Left ventricle myocardium inferior (tissue), 1 donor: ENCODE measurements at regions not wholly inside any gene's neighbourhood (a gene's known extent, or its start where the extent isn't known, plus 50 kb on each side); places are given as distances from the start of the nearest gene placed in this dataset.

Experiments
- DNase-seq: peaks from one replicate; pipeline ENCODE4 v3.0.0-alpha.2; 2020
- H3K27ac ChIP-seq: fragments of 200-600 bp; replicated peaks from 2 replicates; pipeline ENCODE4 v1.8.0; 2021
- H3K27me3 ChIP-seq: fragments of 200-600 bp; 2 replicates; pipeline ENCODE4 v1.8.0; 2021; ENCODE audit warnings: low read depth
- H3K36me3 ChIP-seq: fragments of 200-600 bp; 2 replicates; pipeline ENCODE4 v1.8.0; 2021
- H3K4me1 ChIP-seq: fragments of 200-600 bp; 2 replicates; pipeline ENCODE4 v1.8.0; 2021
- H3K4me3 ChIP-seq: fragments of 200-600 bp; 2 replicates; pipeline ENCODE4 v1.8.0; 2021; ENCODE audit warnings: mild to moderate bottlenecking, moderate library complexity
- H3K9me3 ChIP-seq: fragments of 200-600 bp; replicated peaks from 2 replicates; pipeline ENCODE4 v1.8.0; 2021
- intact Hi-C: fragments of 100-400 bp; cut with micrococcal nuclease; formaldehyde crosslinking; loops from one replicate; pipeline ENCODE4 v1.11.0; 2022
- TF ChIP-seq, protein P1 (sequence below): fragments of 200-600 bp; IDR thresholded peaks from 2 replicates; pipeline ENCODE4 v1.8.0; 2021; ENCODE audit warnings: antibody characterized with exemption, mild to moderate bottlenecking, borderline replicate concordance
- donor health status: DM: no; HTN: yes; CAD: no; lungs with severe emphysema.

DNA sequence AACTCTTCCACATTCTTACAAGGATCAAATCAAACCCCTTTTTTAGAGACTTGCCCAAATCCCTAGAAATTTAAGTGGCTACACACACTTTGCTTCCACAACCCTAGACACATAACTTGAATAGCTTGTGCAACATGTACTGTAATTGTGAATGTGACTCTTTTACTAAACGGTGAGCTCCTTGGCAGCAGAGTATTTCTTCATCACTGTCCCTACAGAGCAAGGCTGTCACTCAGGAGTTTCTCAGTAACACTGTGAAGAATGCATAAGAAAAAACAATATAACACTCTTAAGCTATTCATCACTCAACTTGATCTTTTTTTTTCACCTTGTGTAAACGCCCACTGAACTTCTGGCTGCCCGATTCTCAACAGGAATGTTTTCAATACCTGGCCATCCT, 53.8 kb upstream of the ADAMTS18 start:
- H3K27me3 ChIP-seq, result no peaks in the 10 kb centered on the region
- TF ChIP-seq, protein P1, sequence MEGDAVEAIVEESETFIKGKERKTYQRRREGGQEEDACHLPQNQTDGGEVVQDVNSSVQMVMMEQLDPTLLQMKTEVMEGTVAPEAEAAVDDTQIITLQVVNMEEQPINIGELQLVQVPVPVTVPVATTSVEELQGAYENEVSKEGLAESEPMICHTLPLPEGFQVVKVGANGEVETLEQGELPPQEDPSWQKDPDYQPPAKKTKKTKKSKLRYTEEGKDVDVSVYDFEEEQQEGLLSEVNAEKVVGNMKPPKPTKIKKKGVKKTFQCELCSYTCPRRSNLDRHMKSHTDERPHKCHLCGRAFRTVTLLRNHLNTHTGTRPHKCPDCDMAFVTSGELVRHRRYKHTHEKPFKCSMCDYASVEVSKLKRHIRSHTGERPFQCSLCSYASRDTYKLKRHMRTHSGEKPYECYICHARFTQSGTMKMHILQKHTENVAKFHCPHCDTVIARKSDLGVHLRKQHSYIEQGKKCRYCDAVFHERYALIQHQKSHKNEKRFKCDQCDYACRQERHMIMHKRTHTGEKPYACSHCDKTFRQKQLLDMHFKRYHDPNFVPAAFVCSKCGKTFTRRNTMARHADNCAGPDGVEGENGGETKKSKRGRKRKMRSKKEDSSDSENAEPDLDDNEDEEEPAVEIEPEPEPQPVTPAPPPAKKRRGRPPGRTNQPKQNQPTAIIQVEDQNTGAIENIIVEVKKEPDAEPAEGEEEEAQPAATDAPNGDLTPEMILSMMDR, result no peak
- peaks cover 12% of the 10 kb centered on the region for H3K9me3 ChIP-seq
- no peaks in the 10 kb centered on the region for H3K4me1 ChIP-seq
- H3K36me3 ChIP-seq, result no peaks in the 10 kb centered on the region
- intact Hi-C loops, result loop anchor here (10.0 kb wide), 1 partner anchor 54 kb away; the partner anchor contains the start of gene ADAMTS18
- no peak overlapping the region for H3K27ac ChIP-seq
- no peak overlapping the region for H3K4me3 ChIP-seq
- DNase-seq, result no peak

- H3K36me3 ChIP-seq, result no peaks in the 10 kb centered on the region
- H3K4me3 ChIP-seq, result no peak overlapping the region
- no peak overlapping the region for H3K27ac ChIP-seq
- peaks cover 4% of the 10 kb centered on the region for H3K27me3 ChIP-seq
- H3K9me3 ChIP-seq, result peaks cover 12% of the 10 kb centered on the region
- TF ChIP-seq, protein P1, result no peak
- no peaks in the 10 kb centered on the region for H3K4me1 ChIP-seq
- no peak for DNase-seq
- intact Hi-C loops, result no loop called here
Observed at GRCh38 chr16:77491091-77491490, 56.3 kb upstream of the ADAMTS18 start.

DNA sequence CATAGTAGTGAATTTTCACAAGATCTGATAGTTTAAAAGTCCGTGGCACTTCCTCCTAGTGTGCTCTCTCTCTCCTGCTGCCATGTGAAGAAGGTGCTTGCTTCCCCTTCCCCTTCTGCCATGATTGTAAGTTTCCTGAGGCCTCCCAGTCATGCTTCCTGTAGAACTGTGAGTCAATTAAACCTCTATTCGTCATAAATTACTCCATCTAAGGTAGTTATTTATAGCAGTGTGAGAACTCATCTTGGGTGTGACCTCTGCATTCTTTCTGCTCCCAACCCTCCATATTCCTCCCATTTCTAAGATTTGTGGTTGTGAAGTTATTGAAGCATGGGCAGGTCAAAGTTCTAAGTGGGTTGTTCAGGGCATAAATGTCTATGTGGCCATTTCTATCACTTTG, 62.1 kb upstream of the ADAMTS18 start:
- H3K36me3 ChIP-seq, result no peaks in the 10 kb centered on the region
- TF ChIP-seq, protein P1, result no peak
- no peaks in the 10 kb centered on the region for H3K9me3 ChIP-seq
- H3K4me1 ChIP-seq, result no peaks in the 10 kb centered on the region
- no peak for DNase-seq
- no peak overlapping the region for H3K4me3 ChIP-seq
- intact Hi-C loops, result no loop called here
- no peak overlapping the region for H3K27ac ChIP-seq
- peaks cover 4% of the 10 kb centered on the region for H3K27me3 ChIP-seq

GRCh38 chr16:77499373-77500285, 64.8 kb upstream of the ADAMTS18 start:
- intact Hi-C loops, result no loop called here
- Histone ChIP-seq H3K4me3 (no peak overlapping the region), H3K4me1 (no peaks in the 10 kb centered on the region), H3K36me3 (no peaks in the 10 kb centered on the region), H3K27ac (no peak overlapping the region), H3K9me3 (no peaks in the 10 kb centered on the region), H3K27me3 (no peaks in the 10 kb centered on the region)
- TF ChIP-seq, protein P1, result no peak
- DNase-seq, result peak; percentile 13

DNA sequence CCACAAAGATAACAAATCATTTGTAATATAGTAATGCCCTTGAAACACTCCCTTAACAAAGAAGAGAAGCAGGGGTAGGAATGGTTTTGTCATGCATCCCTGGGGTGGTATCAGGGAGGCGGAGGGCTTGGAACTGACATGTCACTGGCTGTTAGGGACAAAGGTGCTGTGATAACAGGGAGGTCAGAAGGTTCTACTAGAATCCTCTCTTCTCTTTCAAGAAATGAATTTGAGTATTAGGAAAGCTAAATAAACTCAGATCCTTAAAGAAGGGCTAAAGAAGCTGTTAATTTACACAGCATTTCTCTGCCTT, 65.4 kb upstream of the ADAMTS18 start:
- Histone ChIP-seq H3K9me3 (no peaks in the 10 kb centered on the region), H3K36me3 (no peaks in the 10 kb centered on the region), H3K4me1 (no peaks in the 10 kb centered on the region), H3K27ac (no peak overlapping the region), H3K4me3 (no peak overlapping the region), H3K27me3 (no peaks in the 10 kb centered on the region)
- DNase-seq, result no peak
- intact Hi-C loops, result no loop called here
- TF ChIP-seq, protein P1, result no peak
